ENCODE measurements at regions not wholly inside any gene's neighbourhood (a gene's known extent, or its start where the extent isn't known, plus 50 kb on each side); places are given as distances from the start of the nearest gene placed in this dataset.

DNA sequence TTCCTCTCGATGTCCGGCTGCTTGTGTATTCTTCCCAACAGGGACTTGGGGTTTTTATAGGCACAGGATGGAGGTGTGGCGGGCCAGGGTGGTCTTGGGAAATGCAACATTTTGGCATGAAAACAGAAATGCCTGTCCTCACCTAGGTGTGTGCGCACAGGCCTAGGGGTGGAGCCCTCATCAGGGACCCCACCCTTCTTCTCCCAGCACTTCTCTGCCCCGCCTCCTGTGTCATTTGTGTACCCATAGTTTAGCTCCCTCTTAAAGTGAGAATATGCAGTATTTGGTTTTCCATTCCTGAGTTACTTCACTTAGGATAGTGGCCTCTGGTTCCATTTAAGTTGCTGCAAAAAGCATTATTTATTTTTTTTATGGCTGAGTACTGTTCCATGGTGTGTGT lies 90.2 kb upstream of the ITGB1 start:
- Histone ChIP-seq H3K36me3 (ENCODE audit: insufficient read depth, low read length) (no peaks in the 10 kb centered on the region), H3K27ac (ENCODE audit: low read depth, low read length, poor library complexity, severe bottlenecking) (no peak overlapping the region), H3K9me3 (ENCODE audit: low read length) (no peaks in the 10 kb centered on the region), H3K4me1 (ENCODE audit: insufficient read depth, low read length, poor library complexity, severe bottlenecking) (no peaks in the 10 kb centered on the region), H3K4me3 (ENCODE audit: low read depth, low read length, poor library complexity, severe bottlenecking) (no peak overlapping the region), H3K9me2 (ENCODE audit: insufficient read depth, low read length) (no peaks in the 10 kb centered on the region), H3K79me2 (ENCODE audit: insufficient read depth, low read depth, low read length) (no peaks in the 10 kb centered on the region), H4K20me1 (ENCODE audit: insufficient read depth, low read length) (no peaks in the 10 kb centered on the region), H3K4me2 (ENCODE audit: low read length) (no peak overlapping the region), H2AFZ (ENCODE audit: low read length) (no peak overlapping the region)
- TF ChIP-seq CTCF (conservative IDR thresholded peaks at IDR 0.05; ENCODE audit: low read length) (no peak), EZH2phosphoT487 (IDR thresholded peaks at IDR 0.05; ENCODE audit: borderline replicate concordance, low read depth, low read length) (no peak)
- POLR2A ChIA-PET, result interaction anchor here (1.4 kb wide), 1 partner anchor 19 kb away, joined by 4 read pairs; no protein-coding TSS in a partner anchor
- CTCF ChIA-PET (ENCODE audit: unreplicated experiment), result no interaction called here
- intact Hi-C loops (cut with micrococcal nuclease; ENCODE audit: unreplicated experiment), result no loop called here
- no peak for DNase-seq (ENCODE audit: low spot score)
- no TSS peak for BruUV-seq (replicated peaks)

GRCh38 chr10:33047655-33048054 lies 89.6 kb upstream of the ITGB1 start:
- H3K4me1 ChIP-seq (ENCODE audit: insufficient read depth, low read length, poor library complexity, severe bottlenecking), result no peaks in the 10 kb centered on the region
- no peaks in the 10 kb centered on the region for H3K9me2 ChIP-seq (ENCODE audit: insufficient read depth, low read length)
- no peak for TF ChIP-seq EZH2phosphoT487 (IDR thresholded peaks at IDR 0.05; ENCODE audit: borderline replicate concordance, low read depth, low read length)
- no peak for TF ChIP-seq CTCF (conservative IDR thresholded peaks at IDR 0.05; ENCODE audit: low read length)
- intact Hi-C loops (cut with micrococcal nuclease; ENCODE audit: unreplicated experiment), result no loop called here
- no peak overlapping the region for H3K4me3 ChIP-seq (ENCODE audit: low read depth, low read length, poor library complexity, severe bottlenecking)
- peak; percentile 12 for DNase-seq (ENCODE audit: low spot score)
- ChIA-PET CTCF (ENCODE audit: unreplicated experiment) (no interaction called here), POLR2A (interaction anchor here (1.1 to 1.4 kb wide), 2 partner anchors 19 to 75 kb away, joined by 3 to 4 read pairs; no protein-coding TSS in a partner anchor)
- H3K4me2 ChIP-seq (ENCODE audit: low read length), result no peak overlapping the region
- no peaks in the 10 kb centered on the region for H4K20me1 ChIP-seq (ENCODE audit: insufficient read depth, low read length)
- no peaks in the 10 kb centered on the region for H3K79me2 ChIP-seq (ENCODE audit: insufficient read depth, low read depth, low read length)
- H2AFZ ChIP-seq (ENCODE audit: low read length), result no peak overlapping the region
- H3K27ac ChIP-seq (ENCODE audit: low read depth, low read length, poor library complexity, severe bottlenecking), result no peak overlapping the region
- BruUV-seq (replicated peaks), result no TSS peak
- H3K36me3 ChIP-seq (ENCODE audit: insufficient read depth, low read length), result no peaks in the 10 kb centered on the region
- H3K9me3 ChIP-seq (ENCODE audit: low read length), result no peaks in the 10 kb centered on the region

GRCh38 chr10:33046792-33047191 lies 88.8 kb upstream of the ITGB1 start:
- no peak overlapping the region for H3K4me2 ChIP-seq (ENCODE audit: low read length)
- CTCF ChIA-PET (ENCODE audit: unreplicated experiment), result no interaction called here
- BruUV-seq (replicated peaks), result no TSS peak
- no peaks in the 10 kb centered on the region for H3K9me3 ChIP-seq (ENCODE audit: low read length)
- H2AFZ ChIP-seq (ENCODE audit: low read length), result no peak overlapping the region
- DNase-seq (ENCODE audit: low spot score), result no peak
- no peaks in the 10 kb centered on the region for H3K9me2 ChIP-seq (ENCODE audit: insufficient read depth, low read length)
- H3K4me1 ChIP-seq (ENCODE audit: insufficient read depth, low read length, poor library complexity, severe bottlenecking), result no peaks in the 10 kb centered on the region
- H3K36me3 ChIP-seq (ENCODE audit: insufficient read depth, low read length), result no peaks in the 10 kb centered on the region
- POLR2A ChIA-PET, result interaction anchor here (0.6 to 1.4 kb wide), 4 partner anchors 12 to 75 kb away, joined by 3 to 4 read pairs (median 3); no protein-coding TSS in a partner anchor
- H4K20me1 ChIP-seq (ENCODE audit: insufficient read depth, low read length), result no peaks in the 10 kb centered on the region
- H3K4me3 ChIP-seq (ENCODE audit: low read depth, low read length, poor library complexity, severe bottlenecking), result no peak overlapping the region
- intact Hi-C loops (cut with micrococcal nuclease; ENCODE audit: unreplicated experiment), result no loop called here
- H3K79me2 ChIP-seq (ENCODE audit: insufficient read depth, low read depth, low read length), result no peaks in the 10 kb centered on the region
- TF ChIP-seq CTCF (conservative IDR thresholded peaks at IDR 0.05; ENCODE audit: low read length), result no peak
- TF ChIP-seq EZH2phosphoT487 (IDR thresholded peaks at IDR 0.05; ENCODE audit: borderline replicate concordance, low read depth, low read length), result no peak
- no peak overlapping the region for H3K27ac ChIP-seq (ENCODE audit: low read depth, low read length, poor library complexity, severe bottlenecking)

Data from OCI-LY7 (cell line).